HG02642 (cell line): ENCODE measurements at regions not wholly inside any gene's neighbourhood (a gene's known extent, or its start where the extent isn't known, plus 50 kb on each side); places are given as distances from the start of the nearest gene placed in this dataset.

Experiments
- ATAC-seq: cut with Tn5 transposase; IDR thresholded peaks from one replicate; pipeline ENCODE4 v1.9.1; 2021; ENCODE audit warnings: mild to moderate bottlenecking; ENCODE audit not compliant: unreplicated experiment, poor library complexity

GRCh38 chr19:29370276-29370675, 155.5 kb upstream of the VSTM2B start:
- ATAC-seq = no peak

- no peak for ATAC-seq
Measured at GRCh38 chr19:29371251-29372090, 154.3 kb upstream of the VSTM2B start.

- no peak for ATAC-seq
Measured at GRCh38 chr19:29372091-29372415, 153.7 kb upstream of the VSTM2B start.

- ATAC-seq = no peak
Measured at GRCh38 chr19:29372461-29372860, 153.3 kb upstream of the VSTM2B start.

GRCh38 chr19:29372921-29373797, 152.6 kb upstream of the VSTM2B start:
- ATAC-seq = no peak

- no peak for ATAC-seq
Measured at GRCh38 chr19:29375429-29376119, 150.2 kb upstream of the VSTM2B start.

- no peak for ATAC-seq
Measured at GRCh38 chr19:29376855-29377354, 148.9 kb upstream of the VSTM2B start.

GRCh38 chr19:29378126-29378525, 147.7 kb upstream of the VSTM2B start:
- ATAC-seq = no peak

GRCh38 chr19:29378543-29379080, 147.2 kb upstream of the VSTM2B start:
- no peak for ATAC-seq

GRCh38 chr19:29379257-29380021, 146.4 kb upstream of the VSTM2B start:
- ATAC-seq = no peak

GRCh38 chr19:29380581-29380980, 145.2 kb upstream of the VSTM2B start:
- no peak for ATAC-seq

GRCh38 chr19:29381353-29382203, 144.2 kb upstream of the VSTM2B start:
- ATAC-seq = no peak

GRCh38 chr19:29383696-29384095, 142.1 kb upstream of the VSTM2B start:
- ATAC-seq = no peak

GRCh38 chr19:29384656-29385055, 141.1 kb upstream of the VSTM2B start:
- ATAC-seq = no peak

GRCh38 chr19:29385191-29385795, 140.5 kb upstream of the VSTM2B start:
- no peak for ATAC-seq

- ATAC-seq = no peak
Measured at GRCh38 chr19:29386970-29387369, 138.8 kb upstream of the VSTM2B start.

- no peak for ATAC-seq
Measured at GRCh38 chr19:29387586-29387985, 138.2 kb upstream of the VSTM2B start.

- ATAC-seq = no peak
Measured at GRCh38 chr19:29389495-29389894, 136.3 kb upstream of the VSTM2B start.
